SH-SY5Y (cell line): ENCODE measurements at regions not wholly inside any gene's neighbourhood (a gene's known extent, or its start where the extent isn't known, plus 50 kb on each side); places are given as distances from the start of the nearest gene placed in this dataset.

Experiments used
- GATA2 ChIP-seq: IDR thresholded peaks from 2 replicates; pipeline ENCODE4 v1.6.1; 2011; ENCODE audit warnings: mild to moderate bottlenecking, low read depth, low read length
- GATA3 ChIP-seq: IDR thresholded peaks from 2 replicates; pipeline ENCODE4 v1.6.1; 2011; ENCODE audit warnings: low read depth, mild to moderate bottlenecking, low read length, moderate library complexity

DNA sequence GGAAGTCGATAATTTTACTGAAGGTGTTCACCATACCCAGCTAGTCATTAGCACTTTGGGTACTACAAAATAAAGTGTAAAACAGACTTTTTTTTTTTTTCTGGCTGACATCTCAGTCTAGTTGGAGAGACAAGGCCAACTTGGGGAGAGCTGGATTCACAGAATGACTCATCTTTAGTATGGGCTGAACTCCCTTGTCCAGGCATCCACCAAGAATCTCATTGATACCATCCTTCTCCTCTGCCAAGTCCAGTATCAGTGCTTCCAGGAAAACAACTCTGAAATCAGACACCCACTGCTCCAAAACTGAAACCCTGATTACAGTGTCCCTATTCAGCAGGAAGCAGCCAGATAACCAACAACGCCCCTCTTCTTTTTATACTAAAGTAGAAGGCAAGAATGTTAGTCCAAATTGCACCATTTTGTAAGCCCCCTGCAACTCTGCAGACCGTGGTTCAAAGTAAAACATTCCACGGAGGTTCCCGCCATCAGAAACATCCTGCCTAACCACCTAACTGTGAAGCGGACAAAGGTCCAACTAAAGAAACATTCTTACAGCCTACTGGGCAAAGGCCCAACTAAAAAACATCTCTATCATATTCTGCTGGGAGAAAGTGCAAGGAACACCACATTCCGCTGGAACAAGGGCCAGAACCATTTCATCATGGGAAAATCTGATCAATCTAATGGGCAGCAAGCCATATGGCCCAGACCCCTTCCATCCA lies 728.2 kb downstream of the BRINP1 start:
- TF ChIP-seq GATA2 (no peak), GATA3 (no peak)

DNA sequence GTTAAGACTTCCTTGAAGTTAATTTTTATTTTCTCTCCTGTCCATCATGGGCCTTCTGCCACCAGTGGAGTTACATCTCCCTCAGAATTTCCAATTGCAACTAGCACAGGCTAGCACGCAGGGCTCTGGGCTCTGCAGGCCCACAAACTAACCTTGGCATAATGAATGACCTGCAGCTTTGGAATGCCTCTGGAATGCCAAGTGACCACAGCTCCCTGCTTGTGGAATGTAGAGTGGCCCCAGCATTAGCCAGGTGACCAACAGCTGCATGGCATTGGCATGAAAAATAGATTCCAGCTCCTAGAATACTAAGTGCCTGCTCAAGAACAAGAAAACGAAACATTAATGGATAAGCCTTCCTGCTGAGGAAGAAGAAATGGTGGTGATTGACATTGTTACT lies 726.1 kb downstream of the BRINP1 start:
- TF ChIP-seq GATA3 (no peak), GATA2 (no peak)

DNA sequence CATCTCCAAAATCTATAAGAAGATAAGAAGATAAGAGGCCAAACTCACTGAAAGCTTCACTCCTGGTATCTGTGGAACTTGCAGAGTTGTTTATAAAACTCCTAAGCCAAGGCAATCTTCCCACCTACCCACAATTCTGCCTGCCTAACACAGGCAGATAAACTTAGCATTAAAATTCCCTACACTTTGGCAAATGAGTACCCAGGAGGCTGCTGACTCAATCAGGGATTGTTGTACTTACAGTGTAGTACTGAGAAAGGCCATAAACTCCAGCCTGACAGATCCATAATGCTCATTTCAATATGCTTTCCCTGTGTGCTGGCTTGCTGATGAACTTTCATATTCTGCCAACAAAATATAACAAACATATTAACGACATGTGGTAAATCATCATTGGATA lies 725.2 kb downstream of the BRINP1 start:
- TF ChIP-seq GATA3 (no peak), GATA2 (no peak)

DNA sequence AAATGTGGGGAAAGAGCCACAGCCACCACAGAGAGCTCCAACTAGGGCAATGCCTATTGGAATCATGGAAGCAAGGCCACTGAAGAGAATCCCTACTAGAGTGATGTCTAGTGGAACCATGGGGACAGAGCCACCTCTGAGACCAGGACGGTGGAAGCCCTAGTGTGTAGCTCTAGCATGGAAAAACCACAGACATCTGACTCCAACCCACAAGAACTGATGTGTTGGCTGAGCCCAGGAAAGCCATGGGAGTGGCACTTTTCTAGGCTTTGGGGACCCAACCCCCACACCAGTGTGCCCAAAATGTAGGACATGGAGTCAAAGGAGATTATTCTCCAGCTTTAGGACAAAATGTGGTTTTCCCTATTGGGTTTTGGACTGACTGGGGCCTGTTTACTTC lies 721.9 kb downstream of the BRINP1 start:
- TF ChIP-seq GATA3: no peak
- TF ChIP-seq GATA2: no peak

DNA sequence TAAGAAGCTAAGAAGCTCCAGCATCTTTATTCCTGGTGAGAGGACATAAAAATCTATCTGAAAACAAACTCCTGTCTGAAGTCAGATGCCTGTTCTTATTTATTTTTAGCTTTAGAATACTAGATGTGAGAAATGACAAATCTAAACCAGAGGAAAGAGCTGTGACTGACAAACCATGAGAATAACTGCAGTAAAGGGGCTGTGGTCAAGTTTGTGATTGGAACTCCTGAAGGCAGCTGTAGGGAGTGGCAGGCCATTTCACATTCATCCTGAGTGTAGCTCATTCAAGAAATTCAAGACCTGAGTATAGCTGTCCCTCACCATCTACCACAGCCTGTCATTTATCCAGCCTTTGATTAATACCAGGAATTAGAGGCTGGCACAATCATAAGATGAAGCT lies 718.8 kb downstream of the BRINP1 start:
- TF ChIP-seq GATA2: no peak

DNA sequence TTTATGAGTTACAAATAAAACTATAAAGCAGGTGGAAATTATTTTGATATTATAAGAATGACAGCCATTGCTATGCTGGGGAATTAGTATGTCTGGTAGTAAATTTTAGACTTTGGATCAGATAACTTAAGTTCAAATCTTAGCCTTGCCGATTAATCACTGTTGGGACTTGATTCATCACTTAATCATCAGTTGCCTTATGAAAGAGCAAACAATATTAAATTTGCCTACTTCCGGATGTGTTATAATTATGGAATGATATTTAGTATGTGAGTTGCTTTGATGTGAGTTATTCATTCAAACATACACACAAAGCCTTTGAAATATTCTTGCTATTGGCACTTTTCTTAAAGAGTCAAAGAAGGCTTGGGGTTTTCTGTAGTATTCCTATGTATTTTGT lies 717.7 kb downstream of the BRINP1 start:
- no peak for TF ChIP-seq GATA2
- TF ChIP-seq GATA3: no peak

DNA sequence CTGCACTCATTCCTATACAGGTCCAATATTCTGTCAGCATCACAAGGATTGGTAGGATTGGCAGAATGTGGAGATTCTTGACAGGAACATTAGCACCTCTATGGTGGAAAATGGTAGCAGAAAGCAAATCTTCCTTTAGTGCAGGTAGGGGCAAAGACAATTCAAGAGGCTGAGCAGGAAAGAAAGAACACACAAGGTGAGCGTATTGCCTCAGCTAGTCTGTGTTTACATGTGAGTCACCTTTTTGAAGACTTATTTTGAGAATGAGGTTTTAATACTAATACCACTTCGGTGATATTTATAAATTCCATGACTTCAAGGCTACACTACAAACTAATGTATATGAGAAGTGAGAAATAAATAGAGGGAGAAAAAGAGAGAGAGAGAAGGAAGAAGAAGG lies 717.0 kb downstream of the BRINP1 start:
- TF ChIP-seq GATA2 (no peak), GATA3 (no peak)

DNA sequence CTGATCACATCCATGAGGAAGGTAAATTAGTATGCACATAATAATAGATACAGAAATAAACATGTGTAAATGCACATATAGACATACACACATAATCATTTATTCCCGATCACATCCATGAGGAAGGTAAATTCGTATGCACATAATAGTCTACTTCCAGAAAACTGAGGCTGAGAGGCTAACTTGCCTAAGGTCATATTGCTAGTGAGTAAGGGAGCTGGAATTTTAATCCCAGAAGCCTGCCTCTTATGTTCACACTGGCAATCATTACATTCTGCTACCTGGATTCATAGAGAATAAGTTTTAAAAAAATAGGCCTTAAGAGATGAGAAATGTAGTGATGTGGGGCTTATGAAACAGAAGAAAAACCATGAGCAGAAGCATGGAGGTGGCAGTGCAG lies 716.3 kb downstream of the BRINP1 start:
- TF ChIP-seq GATA3: no peak
- TF ChIP-seq GATA2: no peak

DNA sequence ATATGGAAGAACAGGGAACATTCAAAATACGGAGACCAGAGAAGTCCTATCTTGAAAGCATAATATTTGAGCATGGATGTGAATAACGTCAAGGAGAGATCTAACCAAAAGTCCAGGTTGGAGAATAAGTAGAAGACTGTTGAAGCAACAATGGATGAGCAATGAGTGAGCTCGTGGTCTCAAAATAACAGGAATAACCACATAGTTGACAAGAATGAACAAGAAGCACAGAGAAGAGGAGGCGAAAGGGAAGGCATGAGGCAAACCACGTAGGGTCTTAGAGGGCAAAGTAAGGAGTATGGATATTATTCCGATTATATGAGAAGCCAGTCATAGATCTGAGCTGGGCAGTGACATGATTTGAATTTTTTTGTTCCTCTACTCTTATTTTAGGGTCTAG lies 710.2 kb downstream of the BRINP1 start:
- TF ChIP-seq GATA2: no peak
- TF ChIP-seq GATA3: no peak

DNA sequence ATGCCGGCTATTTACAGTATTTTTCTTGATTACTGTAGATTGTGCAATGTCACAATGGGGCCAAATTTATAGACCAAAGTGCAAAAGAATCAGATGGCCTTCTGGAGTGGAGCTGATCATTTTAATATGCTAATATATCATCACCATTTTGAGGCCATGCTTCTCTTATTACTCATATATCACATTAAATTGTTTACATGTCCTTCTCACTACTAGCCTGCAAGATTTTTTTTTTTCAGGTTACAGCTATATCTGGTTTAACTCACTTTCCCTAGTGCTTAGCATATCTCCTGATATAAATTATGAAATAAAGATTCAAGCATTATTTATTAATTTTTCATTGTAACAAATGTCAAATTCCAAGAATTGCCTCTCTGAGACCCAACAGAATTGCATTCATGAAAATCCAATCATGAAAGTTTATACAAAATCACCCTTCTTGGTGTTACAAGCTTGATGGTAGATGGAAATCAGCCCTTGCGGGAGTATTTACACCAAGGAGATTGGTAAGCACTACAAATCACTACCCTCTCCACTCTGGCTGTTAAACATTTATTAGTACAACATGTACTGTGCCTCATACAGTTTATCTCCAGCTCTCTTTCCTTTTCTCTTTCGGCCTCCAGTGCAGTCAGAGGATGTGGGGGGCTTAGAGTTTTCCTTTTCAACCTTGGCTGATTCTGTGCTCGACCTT lies 703.9 kb downstream of the BRINP1 start:
- TF ChIP-seq GATA3 (no peak), GATA2 (no peak)

DNA sequence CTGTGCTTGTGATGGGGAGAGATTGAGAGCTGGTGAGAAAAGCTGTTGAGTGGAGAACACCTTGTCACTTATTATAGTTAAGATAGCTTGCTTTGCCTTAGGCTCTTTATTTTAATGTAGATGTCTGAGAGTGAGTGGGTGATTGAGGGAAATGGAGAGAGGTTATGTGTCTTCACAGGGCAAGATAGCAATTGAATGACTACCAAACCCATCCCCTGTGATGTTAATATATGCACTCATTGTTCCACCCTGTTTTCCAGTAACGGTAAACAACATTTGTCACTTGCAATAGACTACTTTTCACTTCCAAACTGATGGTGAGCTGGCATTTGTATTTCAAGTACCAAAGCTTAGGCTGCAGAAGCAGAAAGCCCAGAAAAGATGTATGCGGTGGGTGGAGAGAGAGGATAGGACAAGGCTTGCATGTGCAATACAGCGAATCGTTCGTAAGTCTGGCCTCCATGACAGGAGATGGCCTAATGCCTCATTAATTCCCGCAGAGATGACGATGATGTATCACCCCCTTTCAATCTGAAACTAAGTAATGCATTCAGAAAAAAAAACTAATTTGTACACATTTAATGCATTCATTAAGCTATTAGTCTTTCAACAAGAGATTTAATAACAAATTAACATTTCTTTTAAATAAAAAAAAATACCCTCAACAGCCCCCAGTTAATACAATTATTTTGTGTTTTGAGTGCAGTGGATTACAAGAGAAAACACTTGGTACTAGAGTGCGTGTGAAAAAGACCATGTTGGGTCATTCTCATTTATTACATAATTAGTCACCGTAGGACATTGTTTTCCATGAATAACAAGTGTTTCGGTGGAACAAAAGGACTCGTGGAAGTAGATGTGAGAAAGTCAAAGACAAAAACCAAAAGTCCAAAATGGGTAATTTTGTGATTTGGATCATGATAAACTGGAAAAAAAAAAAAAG lies 699.0 kb downstream of the BRINP1 start:
- TF ChIP-seq GATA2 (no peak), GATA3 (no peak)

DNA sequence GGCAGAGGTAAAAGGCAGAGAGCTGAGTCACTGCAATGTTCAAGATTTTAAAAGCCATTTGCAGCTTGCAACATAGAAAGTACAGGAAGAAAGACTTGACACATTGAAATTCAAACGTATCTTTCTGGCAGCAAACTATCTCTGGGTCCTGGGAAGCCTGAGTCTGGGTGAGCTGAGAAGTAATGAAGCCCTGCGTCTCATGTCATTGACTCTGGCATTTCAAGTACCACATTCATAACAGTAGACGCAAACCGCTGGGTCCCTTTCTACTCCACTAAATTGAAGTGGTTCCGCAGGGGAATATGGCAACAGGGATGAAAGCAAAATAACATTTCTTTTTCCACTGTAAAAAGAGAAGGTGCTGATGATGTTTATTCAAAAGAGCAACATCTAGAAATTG lies 694.3 kb downstream of the BRINP1 start:
- TF ChIP-seq GATA3: no peak
- no peak for TF ChIP-seq GATA2

DNA sequence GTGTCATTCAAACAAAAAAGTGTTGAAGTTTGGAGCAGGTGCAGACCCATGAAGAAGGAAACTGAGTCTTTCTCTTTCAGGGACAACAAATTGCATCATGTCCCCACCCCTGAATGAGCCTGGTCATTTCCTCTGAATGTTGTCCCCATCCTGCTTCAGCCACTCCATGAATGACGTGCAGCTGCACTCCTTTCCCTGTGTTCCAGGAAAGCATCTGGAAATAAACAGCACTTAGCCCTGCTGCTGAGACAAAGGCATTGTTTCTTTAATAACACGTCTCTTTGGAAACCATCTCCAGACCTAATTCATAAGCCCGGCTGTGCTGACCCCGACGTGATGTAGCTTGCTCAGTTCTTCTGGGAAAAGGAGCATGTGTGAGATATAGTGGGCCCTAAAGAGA lies 682.3 kb downstream of the BRINP1 start:
- TF ChIP-seq GATA2 (no peak), GATA3 (no peak)

DNA sequence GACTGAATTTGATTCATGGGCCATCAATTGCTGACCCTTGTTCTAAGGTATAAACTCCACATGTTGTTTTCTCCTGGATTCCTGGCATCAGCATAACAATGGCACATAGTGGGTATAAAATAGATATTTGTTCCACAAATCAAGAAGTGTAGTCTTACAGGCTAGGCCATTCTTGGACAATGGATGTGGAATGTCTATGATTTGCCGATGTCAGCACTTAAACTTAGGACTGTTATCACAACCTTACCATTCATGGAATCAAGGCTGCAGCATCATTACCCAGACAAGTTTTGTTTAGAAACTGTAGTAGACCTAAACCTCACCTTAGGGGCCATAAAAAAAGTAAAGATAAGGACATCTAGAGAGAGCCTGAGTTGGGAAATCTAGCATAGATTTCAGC lies 680.0 kb downstream of the BRINP1 start:
- TF ChIP-seq GATA3 (no peak), GATA2 (no peak)
